IPS-15b (cell line): ENCODE measurements at regions not wholly inside any gene's neighbourhood (a gene's known extent, or its start where the extent isn't known, plus 50 kb on each side); places are given as distances from the start of the nearest gene placed in this dataset.
"Not testable (repeated sequence)": the region's sequence is repeated elsewhere in the genome, so short reads cannot be mapped to it uniquely, and the experiment has no call there.

Experiments used
- H3K27me3 ChIP-seq: one replicate; pipeline ENCODE4 v1.6.1; 2013; ENCODE audit warnings: low read length; ENCODE audit not compliant: control insufficient read depth, insufficient read depth
- H3K36me3 ChIP-seq: one replicate; pipeline ENCODE4 v1.6.1; 2013; ENCODE audit warnings: low read length; ENCODE audit not compliant: control insufficient read depth, insufficient read depth
- H3K4me1 ChIP-seq: one replicate; pipeline ENCODE4 v1.6.1; 2013; ENCODE audit warnings: mild to moderate bottlenecking, low read length; ENCODE audit not compliant: control insufficient read depth, insufficient read depth
- H3K4me3 ChIP-seq: one replicate; pipeline ENCODE4 v1.5.1; 2013; ENCODE audit warnings: low read depth, low read length
- H3K9ac ChIP-seq: one replicate; pipeline ENCODE4 v1.6.1; 2013; ENCODE audit warnings: low read depth, mild to moderate bottlenecking, low read length
- H3K9me3 ChIP-seq: one replicate; pipeline ENCODE4 v1.6.1; 2013; ENCODE audit warnings: mild to moderate bottlenecking, low read length; ENCODE audit not compliant: control insufficient read depth, insufficient read depth

- Histone ChIP-seq H3K9ac (no peak overlapping the region), H3K4me3 (no peak overlapping the region), H3K27me3 (no peaks in the 10 kb centered on the region), H3K4me1 (no peaks in the 10 kb centered on the region), H3K9me3 (no peaks in the 10 kb centered on the region), H3K36me3 (no peaks in the 10 kb centered on the region)
These were observed 210.5 kb upstream of the C16orf82 start for GRCh38 chr16:26856271-26856670.

GRCh38 chr16:26856791-26857190 lies 209.9 kb upstream of the C16orf82 start:
- H3K9me3 ChIP-seq = no peaks in the 10 kb centered on the region
- H3K4me3 ChIP-seq = no peak overlapping the region
- H3K36me3 ChIP-seq = no peaks in the 10 kb centered on the region
- H3K4me1 ChIP-seq = no peaks in the 10 kb centered on the region
- no peaks in the 10 kb centered on the region for H3K27me3 ChIP-seq
- H3K9ac ChIP-seq = no peak overlapping the region

- H3K36me3 ChIP-seq = no peaks in the 10 kb centered on the region
- H3K9me3 ChIP-seq = no peaks in the 10 kb centered on the region
- no peak overlapping the region for H3K9ac ChIP-seq
- no peaks in the 10 kb centered on the region for H3K27me3 ChIP-seq
- no peaks in the 10 kb centered on the region for H3K4me1 ChIP-seq
- no peak overlapping the region for H3K4me3 ChIP-seq
These were observed 209.4 kb upstream of the C16orf82 start for GRCh38 chr16:26857371-26857770.

GRCh38 chr16:26860506-26860905 lies 206.2 kb upstream of the C16orf82 start:
- H3K9ac ChIP-seq = no peak overlapping the region
- no peaks in the 10 kb centered on the region for H3K4me1 ChIP-seq
- H3K36me3 ChIP-seq = no peaks in the 10 kb centered on the region

GRCh38 chr16:26863931-26864330 lies 202.8 kb upstream of the C16orf82 start:
- H3K27me3 ChIP-seq = no peaks in the 10 kb centered on the region
- H3K9me3 ChIP-seq = no peaks in the 10 kb centered on the region
- no peak overlapping the region for H3K4me3 ChIP-seq
- H3K4me1 ChIP-seq = no peaks in the 10 kb centered on the region
- no peaks in the 10 kb centered on the region for H3K36me3 ChIP-seq
- no peak overlapping the region for H3K9ac ChIP-seq

More at GRCh38 chr16:26860506-26860905, 206.2 kb upstream of the C16orf82 start:
- H3K9me3 ChIP-seq = no peaks in the 10 kb centered on the region
- no peaks in the 10 kb centered on the region for H3K27me3 ChIP-seq
- H3K4me3 ChIP-seq = no peak overlapping the region

- H3K4me1 ChIP-seq, H3K9me3 ChIP-seq, H3K9ac ChIP-seq, H3K27me3 ChIP-seq, H3K4me3 ChIP-seq, H3K36me3 ChIP-seq: not testable (repeated sequence)
These were observed 192.4 kb upstream of the C16orf82 start for GRCh38 chr16:26874318-26874717.

GRCh38 chr16:26877421-26877820 lies 189.3 kb upstream of the C16orf82 start:
- Histone ChIP-seq H3K4me1 (no peaks in the 10 kb centered on the region), H3K9ac (no peak overlapping the region), H3K36me3 (no peaks in the 10 kb centered on the region), H3K9me3 (no peaks in the 10 kb centered on the region), H3K4me3 (no peak overlapping the region), H3K27me3 (no peaks in the 10 kb centered on the region)

GRCh38 chr16:26885674-26886073 lies 181.1 kb upstream of the C16orf82 start:
- H3K4me1 ChIP-seq = no peaks in the 10 kb centered on the region
- no peaks in the 10 kb centered on the region for H3K27me3 ChIP-seq
- no peak overlapping the region for H3K9ac ChIP-seq
- no peaks in the 10 kb centered on the region for H3K9me3 ChIP-seq
- no peak overlapping the region for H3K4me3 ChIP-seq
- no peaks in the 10 kb centered on the region for H3K36me3 ChIP-seq

GRCh38 chr16:26889740-26890139 lies 177.0 kb upstream of the C16orf82 start:
- H3K9ac ChIP-seq = no peak overlapping the region
- H3K4me3 ChIP-seq = no peak overlapping the region
- H3K27me3 ChIP-seq = no peaks in the 10 kb centered on the region
- no peaks in the 10 kb centered on the region for H3K4me1 ChIP-seq
- H3K9me3 ChIP-seq = no peaks in the 10 kb centered on the region
- no peaks in the 10 kb centered on the region for H3K36me3 ChIP-seq

GRCh38 chr16:26898200-26898599 lies 168.5 kb upstream of the C16orf82 start:
- Histone ChIP-seq H3K9me3 (no peaks in the 10 kb centered on the region), H3K27me3 (no peaks in the 10 kb centered on the region), H3K36me3 (no peaks in the 10 kb centered on the region), H3K4me1 (no peaks in the 10 kb centered on the region), H3K9ac (no peak overlapping the region), H3K4me3 (no peak overlapping the region)

- H3K9me3 ChIP-seq = no peaks in the 10 kb centered on the region
- no peaks in the 10 kb centered on the region for H3K4me1 ChIP-seq
- H3K36me3 ChIP-seq = no peaks in the 10 kb centered on the region
- no peak overlapping the region for H3K9ac ChIP-seq
- no peaks in the 10 kb centered on the region for H3K27me3 ChIP-seq
- no peak overlapping the region for H3K4me3 ChIP-seq
These were observed 165.4 kb upstream of the C16orf82 start for GRCh38 chr16:26901196-26901861.

GRCh38 chr16:26901983-26902382 lies 164.7 kb upstream of the C16orf82 start:
- Histone ChIP-seq H3K4me1 (no peaks in the 10 kb centered on the region), H3K4me3 (no peak overlapping the region), H3K36me3 (no peaks in the 10 kb centered on the region), H3K9ac (no peak overlapping the region), H3K9me3 (no peaks in the 10 kb centered on the region), H3K27me3 (no peaks in the 10 kb centered on the region)
